Liver (tissue), 7 donors: ENCODE measurements at regions not wholly inside any gene's neighbourhood (a gene's known extent, or its start where the extent isn't known, plus 50 kb on each side); places are given as distances from the start of the nearest gene placed in this dataset.

ENCODE experiments used
- DNase-seq: peaks from one replicate; pipeline ENCODE4 v3.0.0-alpha.2; 2017; ENCODE audit warnings: low spot score
- H3K27ac ChIP-seq, 2 donors: one replicate each; pipeline ENCODE4 v1.7.0; 2013; ENCODE audit warnings: inconsistent platforms in 2 of 2, low read length in 2 of 2, control low read depth in 1 of 2, low read depth in 1 of 2, mild to moderate bottlenecking in 1 of 2
- H3K27me3 ChIP-seq, 4 donors: one replicate each; pipeline versions ENCODE4 v1.6.1 to v1.7.0; 2013; ENCODE audit warnings: low read length in 3 of 4, inconsistent platforms in 1 of 4, mild to moderate bottlenecking in 1 of 4, moderate library complexity in 1 of 4; ENCODE audit not compliant: control insufficient read depth in 4 of 4, insufficient read depth in 4 of 4
- H3K36me3 ChIP-seq, 4 donors: one replicate each; pipeline versions ENCODE4 v1.6.1 to v1.7.0; 2013; ENCODE audit warnings: low read length in 3 of 4, mild to moderate bottlenecking in 3 of 4, low read depth in 1 of 4, moderate library complexity in 1 of 4; ENCODE audit not compliant: control insufficient read depth in 4 of 4, insufficient read depth in 3 of 4
- H3K4me1 ChIP-seq, 4 donors: one replicate each; pipeline versions ENCODE4 v1.6.1 to v1.7.0; 2013; ENCODE audit warnings: low read length in 3 of 4, mild to moderate bottlenecking in 3 of 4, moderate library complexity in 1 of 4; ENCODE audit not compliant: control insufficient read depth in 4 of 4, insufficient read depth in 4 of 4
- H3K4me3 ChIP-seq, 3 donors: one replicate each; pipeline versions ENCODE4 v1.6.1 to v1.7.0; 2013; ENCODE audit warnings: low read length in 3 of 3, control low read depth in 1 of 3, low read depth in 1 of 3, mild to moderate bottlenecking in 1 of 3
- H3K9ac ChIP-seq, 2 donors: one replicate each; pipeline ENCODE4 v1.7.0; 2013; ENCODE audit warnings: low read length in 2 of 2, mild to moderate bottlenecking in 2 of 2, moderate library complexity in 2 of 2, control low read depth in 1 of 2, low read depth in 1 of 2
- H3K9me3 ChIP-seq, 4 donors: one replicate each; pipeline versions ENCODE4 v1.6.1 to v1.7.0; 2013; ENCODE audit warnings: low read length in 3 of 4; ENCODE audit not compliant: control insufficient read depth in 4 of 4
- FOXA1 ChIP-seq: IDR thresholded peaks from 2 replicates; pipeline ENCODE4 v1.6.1; 2016; ENCODE audit warnings: antibody characterized with exemption
- GABPA ChIP-seq, 2 donors: IDR thresholded peaks in 1 of 2; conservative IDR thresholded peaks in 1 of 2; 2 replicates each; pipeline ENCODE4 v1.6.1; 2016; ENCODE audit warnings: antibody characterized with exemption in 2 of 2, mild to moderate bottlenecking in 1 of 2, moderate library complexity in 1 of 2
- HNF4A ChIP-seq, 2 donors: conservative IDR thresholded peaks; 2 replicates each; pipeline ENCODE4 v1.6.1; 2016; ENCODE audit warnings: antibody characterized with exemption in 2 of 2, mild to moderate bottlenecking in 2 of 2
- HNF4G ChIP-seq: IDR thresholded peaks from 2 replicates; pipeline ENCODE4 v1.6.1; 2016; ENCODE audit warnings: antibody characterized with exemption
- JUND ChIP-seq, 2 donors: IDR thresholded peaks; 2 replicates each; pipeline ENCODE4 v1.6.1; 2016; ENCODE audit warnings: antibody characterized with exemption in 2 of 2
- NR2F2 ChIP-seq: IDR thresholded peaks from 2 replicates; pipeline ENCODE4 v1.6.1; 2016; ENCODE audit warnings: antibody characterized with exemption
- RAD21 ChIP-seq, 2 donors: IDR thresholded peaks; 2 replicates each; pipeline ENCODE4 v1.6.1; 2016; ENCODE audit warnings: antibody characterized with exemption in 2 of 2, mild to moderate bottlenecking in 2 of 2
- RXRA ChIP-seq, 2 donors: IDR thresholded peaks; 2 replicates each; pipeline ENCODE4 v1.6.1; 2017 to 2018; ENCODE audit warnings: antibody characterized with exemption in 2 of 2, mild to moderate bottlenecking in 1 of 2
- YY1 ChIP-seq: IDR thresholded peaks from 2 replicates; pipeline ENCODE4 v1.6.1; 2016; ENCODE audit warnings: antibody characterized with exemption, mild to moderate bottlenecking
- WGBS: extraction: QIAGEN DNeasy Blood & Tissue Kit; methylation state at CpG from one replicate; pipeline ENCODE4 v1.1.7; 2013; 5-methylcytosine and 5-hydroxymethylcytosine counted together
- TF ChIP-seq, protein P1 (sequence below): IDR thresholded peaks from 2 replicates; pipeline ENCODE4 v1.6.1; 2016; ENCODE audit warnings: antibody characterized with exemption
- TF ChIP-seq, protein P2 (sequence below): IDR thresholded peaks from 2 replicates; pipeline ENCODE4 v1.6.1; 2016; ENCODE audit warnings: antibody characterized with exemption
- TF ChIP-seq, protein P3 (sequence below): IDR thresholded peaks from 2 replicates; pipeline ENCODE4 v1.6.1; 2016; ENCODE audit warnings: antibody characterized with exemption, mild to moderate bottlenecking
- TF ChIP-seq, protein P4 (sequence below): IDR thresholded peaks from 2 replicates; pipeline ENCODE4 v1.6.1; 2016; ENCODE audit warnings: antibody characterized with exemption
- donor health status: healthy.
- donor health status: healthy.
- donor health status: healthy.
- donor health status: healthy.

DNA sequence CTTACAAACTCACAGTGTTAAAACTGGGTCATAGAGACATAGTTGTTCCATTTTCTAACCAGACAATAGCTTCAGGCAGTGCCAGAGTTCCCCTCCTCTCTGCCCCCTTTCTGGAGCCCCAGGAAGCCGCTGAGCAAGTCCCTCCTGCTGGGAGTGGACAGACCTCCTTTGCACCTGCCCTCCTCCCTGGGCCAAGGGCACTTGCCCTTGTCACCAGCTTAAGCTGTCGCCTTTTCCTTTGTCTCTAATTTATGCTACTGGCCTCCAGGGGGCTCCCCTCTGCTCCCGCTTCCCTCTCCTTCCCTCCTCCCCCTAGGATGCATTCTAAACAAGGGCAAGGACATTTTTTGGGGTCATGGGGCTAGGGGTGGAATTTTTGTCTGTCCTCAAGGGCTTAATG, 182.4 kb downstream of the MIS18A start:
- no peaks in the 10 kb centered on the region for H3K4me1 ChIP-seq
- no peak overlapping the region for H3K9ac ChIP-seq
- TF ChIP-seq, protein P1, sequence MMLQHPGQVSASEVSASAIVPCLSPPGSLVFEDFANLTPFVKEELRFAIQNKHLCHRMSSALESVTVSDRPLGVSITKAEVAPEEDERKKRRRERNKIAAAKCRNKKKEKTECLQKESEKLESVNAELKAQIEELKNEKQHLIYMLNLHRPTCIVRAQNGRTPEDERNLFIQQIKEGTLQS = no peak
- TF ChIP-seq RAD21 (IDR thresholded peaks at IDR 0.05) = peak in 1 of 2 donors; percentile 31
- TF ChIP-seq, protein P2, sequence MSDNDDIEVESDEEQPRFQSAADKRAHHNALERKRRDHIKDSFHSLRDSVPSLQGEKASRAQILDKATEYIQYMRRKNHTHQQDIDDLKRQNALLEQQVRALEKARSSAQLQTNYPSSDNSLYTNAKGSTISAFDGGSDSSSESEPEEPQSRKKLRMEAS = no peak
- TF ChIP-seq GABPA (IDR thresholded peaks at IDR 0.05 in 1 of 2, conservative IDR thresholded peaks at IDR 0.05 in 1 of 2) = no peak
- TF ChIP-seq FOXA1 = no peak
- no peak overlapping the region for H3K27ac ChIP-seq
- H3K27me3 ChIP-seq = peaks cover 0 to 2% (median 0%) of the 10 kb centered on the region in 4 donors
- peak; percentile 63 for DNase-seq
- H3K36me3 ChIP-seq = no peaks in the 10 kb centered on the region
- WGBS = 27% methylated on average over 3 of the region's 3 CpGs
- H3K9me3 ChIP-seq = no peaks in the 10 kb centered on the region
- H3K4me3 ChIP-seq = no peak overlapping the region

DNA sequence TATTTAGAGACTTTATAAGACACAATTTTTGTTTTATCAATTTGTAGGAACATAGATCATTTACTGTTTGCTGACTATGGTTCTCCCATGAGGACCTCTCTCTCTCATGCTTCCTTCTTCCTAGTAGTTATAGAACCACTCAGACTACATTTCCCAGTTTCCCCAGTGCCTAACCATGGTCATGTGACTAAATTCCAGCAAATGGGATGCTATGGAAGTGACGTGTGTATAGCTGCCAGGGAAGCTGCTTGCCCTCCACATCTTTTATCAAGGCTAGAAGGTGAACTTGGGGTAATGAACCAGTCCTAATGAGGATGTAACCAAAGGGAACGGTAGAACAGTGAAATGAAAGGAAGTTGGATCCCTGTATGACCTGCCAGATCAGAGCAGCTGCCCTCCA, 184.0 kb downstream of the MIS18A start:
- no peak for DNase-seq
- TF ChIP-seq HNF4A (conservative IDR thresholded peaks at IDR 0.05) (no peak), JUND (IDR thresholded peaks at IDR 0.05) (no peak), YY1 (no peak), FOXA1 (no peak)
- TF ChIP-seq, protein P2 = no peak
- H3K9me3 ChIP-seq = no peaks in the 10 kb centered on the region
- H3K36me3 ChIP-seq = no peaks in the 10 kb centered on the region
- no peaks in the 10 kb centered on the region for H3K4me1 ChIP-seq
- no peak overlapping the region for H3K9ac ChIP-seq
- no peak overlapping the region for H3K27ac ChIP-seq
- peaks cover 0 to 2% (median 0%) of the 10 kb centered on the region in 4 donors for H3K27me3 ChIP-seq
- no peak overlapping the region for H3K4me3 ChIP-seq
- 47% methylated on average over 2 of the region's 2 CpGs for WGBS

DNA sequence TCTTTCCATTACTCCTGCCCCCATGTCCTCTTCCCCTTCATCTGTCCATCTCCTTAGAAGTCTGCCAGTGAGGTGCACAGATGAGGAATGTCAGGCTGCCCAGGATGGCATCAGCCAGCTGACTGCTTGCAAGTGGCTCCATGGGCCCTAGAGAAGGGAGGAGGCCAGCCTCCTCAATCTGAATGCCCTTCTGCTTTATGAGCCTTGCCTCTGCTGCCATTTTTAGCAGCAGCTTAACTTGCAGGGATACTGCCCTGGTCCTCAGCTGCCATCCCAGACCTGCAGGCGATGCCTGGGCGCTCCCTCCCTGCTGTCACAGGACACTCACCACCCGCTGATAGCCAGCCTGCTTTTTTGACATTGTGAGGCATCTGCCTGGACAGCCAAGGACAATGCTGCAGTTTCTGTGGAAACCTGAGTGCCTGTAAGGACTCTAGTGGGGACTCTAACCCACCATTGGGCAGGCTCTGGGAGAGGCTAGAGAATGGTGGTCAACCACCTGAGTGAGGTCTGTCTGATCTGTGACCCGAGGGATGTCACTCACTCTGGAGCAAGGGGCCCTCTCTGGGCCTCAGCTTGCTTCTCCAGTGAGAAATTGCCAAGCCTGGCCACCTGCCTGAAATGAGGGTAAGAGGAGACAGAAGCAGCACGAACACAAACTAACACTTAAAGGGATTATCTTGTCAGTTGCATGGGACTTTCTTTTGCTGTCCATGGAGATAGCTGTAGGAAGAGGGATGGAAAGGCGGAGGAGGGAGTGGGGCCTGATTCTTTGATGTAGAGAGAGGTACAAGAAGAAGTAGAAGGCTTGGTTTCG, 185.0 kb downstream of the MIS18A start:
- no peak overlapping the region for H3K9ac ChIP-seq
- no peaks in the 10 kb centered on the region for H3K36me3 ChIP-seq
- H3K4me1 ChIP-seq = no peaks in the 10 kb centered on the region
- no peaks in the 10 kb centered on the region for H3K9me3 ChIP-seq
- no peak overlapping the region for H3K27ac ChIP-seq
- H3K27me3 ChIP-seq = peaks cover 0 to 2% (median 0%) of the 10 kb centered on the region in 4 donors
- no peak overlapping the region for H3K4me3 ChIP-seq
- DNase-seq = no peak
- WGBS = 84% methylated on average over 7 of the region's 7 CpGs
- TF ChIP-seq RAD21 (IDR thresholded peaks at IDR 0.05) (no peak), JUND (IDR thresholded peaks at IDR 0.05) (no peak), HNF4G (no peak), HNF4A (conservative IDR thresholded peaks at IDR 0.05) (no peak), NR2F2 (no peak), RXRA (IDR thresholded peaks at IDR 0.05) (no peak)
- TF ChIP-seq, protein P2 = no peak
- TF ChIP-seq, protein P3, sequence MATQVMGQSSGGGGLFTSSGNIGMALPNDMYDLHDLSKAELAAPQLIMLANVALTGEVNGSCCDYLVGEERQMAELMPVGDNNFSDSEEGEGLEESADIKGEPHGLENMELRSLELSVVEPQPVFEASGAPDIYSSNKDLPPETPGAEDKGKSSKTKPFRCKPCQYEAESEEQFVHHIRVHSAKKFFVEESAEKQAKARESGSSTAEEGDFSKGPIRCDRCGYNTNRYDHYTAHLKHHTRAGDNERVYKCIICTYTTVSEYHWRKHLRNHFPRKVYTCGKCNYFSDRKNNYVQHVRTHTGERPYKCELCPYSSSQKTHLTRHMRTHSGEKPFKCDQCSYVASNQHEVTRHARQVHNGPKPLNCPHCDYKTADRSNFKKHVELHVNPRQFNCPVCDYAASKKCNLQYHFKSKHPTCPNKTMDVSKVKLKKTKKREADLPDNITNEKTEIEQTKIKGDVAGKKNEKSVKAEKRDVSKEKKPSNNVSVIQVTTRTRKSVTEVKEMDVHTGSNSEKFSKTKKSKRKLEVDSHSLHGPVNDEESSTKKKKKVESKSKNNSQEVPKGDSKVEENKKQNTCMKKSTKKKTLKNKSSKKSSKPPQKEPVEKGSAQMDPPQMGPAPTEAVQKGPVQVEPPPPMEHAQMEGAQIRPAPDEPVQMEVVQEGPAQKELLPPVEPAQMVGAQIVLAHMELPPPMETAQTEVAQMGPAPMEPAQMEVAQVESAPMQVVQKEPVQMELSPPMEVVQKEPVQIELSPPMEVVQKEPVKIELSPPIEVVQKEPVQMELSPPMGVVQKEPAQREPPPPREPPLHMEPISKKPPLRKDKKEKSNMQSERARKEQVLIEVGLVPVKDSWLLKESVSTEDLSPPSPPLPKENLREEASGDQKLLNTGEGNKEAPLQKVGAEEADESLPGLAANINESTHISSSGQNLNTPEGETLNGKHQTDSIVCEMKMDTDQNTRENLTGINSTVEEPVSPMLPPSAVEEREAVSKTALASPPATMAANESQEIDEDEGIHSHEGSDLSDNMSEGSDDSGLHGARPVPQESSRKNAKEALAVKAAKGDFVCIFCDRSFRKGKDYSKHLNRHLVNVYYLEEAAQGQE = no peak
- TF ChIP-seq, protein P4, sequence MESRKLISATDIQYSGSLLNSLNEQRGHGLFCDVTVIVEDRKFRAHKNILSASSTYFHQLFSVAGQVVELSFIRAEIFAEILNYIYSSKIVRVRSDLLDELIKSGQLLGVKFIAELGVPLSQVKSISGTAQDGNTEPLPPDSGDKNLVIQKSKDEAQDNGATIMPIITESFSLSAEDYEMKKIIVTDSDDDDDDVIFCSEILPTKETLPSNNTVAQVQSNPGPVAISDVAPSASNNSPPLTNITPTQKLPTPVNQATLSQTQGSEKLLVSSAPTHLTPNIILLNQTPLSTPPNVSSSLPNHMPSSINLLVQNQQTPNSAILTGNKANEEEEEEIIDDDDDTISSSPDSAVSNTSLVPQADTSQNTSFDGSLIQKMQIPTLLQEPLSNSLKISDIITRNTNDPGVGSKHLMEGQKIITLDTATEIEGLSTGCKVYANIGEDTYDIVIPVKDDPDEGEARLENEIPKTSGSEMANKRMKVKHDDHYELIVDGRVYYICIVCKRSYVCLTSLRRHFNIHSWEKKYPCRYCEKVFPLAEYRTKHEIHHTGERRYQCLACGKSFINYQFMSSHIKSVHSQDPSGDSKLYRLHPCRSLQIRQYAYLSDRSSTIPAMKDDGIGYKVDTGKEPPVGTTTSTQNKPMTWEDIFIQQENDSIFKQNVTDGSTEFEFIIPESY = no peak
